Mesenchymal stem cell (in vitro differentiated cells and primary cell): ENCODE measurements at regions not wholly inside any gene's neighbourhood (a gene's known extent, or its start where the extent isn't known, plus 50 kb on each side); places are given as distances from the start of the nearest gene placed in this dataset.

Experiments
- DNase-seq: peaks from one replicate; pipeline ENCODE4 v3.0.0-alpha.2; 2013
- H2AFZ ChIP-seq: one replicate; pipeline ENCODE4 v1.6.1; 2013; ENCODE audit warnings: low read depth, mild to moderate bottlenecking, control low read depth, inconsistent platforms, low read length, moderate library complexity
- H2AK5ac ChIP-seq: 2 replicates; pipeline ENCODE4 v1.6.1; 2013; ENCODE audit warnings: low read length, moderate library complexity, mild to moderate bottlenecking, inconsistent platforms; ENCODE audit not compliant: severe bottlenecking
- H2BK120ac ChIP-seq: one replicate; pipeline ENCODE4 v1.6.1; 2013; ENCODE audit warnings: low read depth, mild to moderate bottlenecking, inconsistent platforms, low read length, moderate library complexity
- H2BK12ac ChIP-seq, 2 experiments: one replicate each; pipeline ENCODE4 v1.6.1; 2013; ENCODE audit warnings: inconsistent platforms in 2 of 2, low read length in 2 of 2, mild to moderate bottlenecking in 2 of 2, moderate library complexity in 2 of 2, control low read depth in 1 of 2
- H2BK15ac ChIP-seq: one replicate; pipeline ENCODE4 v1.6.1; 2013; ENCODE audit warnings: mild to moderate bottlenecking, low read depth, inconsistent platforms; ENCODE audit not compliant: poor library complexity, severe bottlenecking
- H2BK5ac ChIP-seq: 2 replicates; pipeline ENCODE4 v1.6.1; 2013; ENCODE audit warnings: low read depth, mild to moderate bottlenecking, low read length, control low read depth, inconsistent platforms; ENCODE audit not compliant: poor library complexity, severe bottlenecking
- H3K14ac ChIP-seq, 2 experiments: one replicate each; pipeline ENCODE4 v1.6.1; 2013; ENCODE audit warnings: inconsistent platforms in 2 of 2, low read length in 2 of 2, control low read depth in 1 of 2, mild to moderate bottlenecking in 1 of 2, moderate library complexity in 1 of 2
- H3K18ac ChIP-seq, 2 experiments: one replicate each; pipeline ENCODE4 v1.6.1; 2013; ENCODE audit warnings: inconsistent platforms in 2 of 2, low read length in 2 of 2, control low read depth in 1 of 2, low read depth in 1 of 2, mild to moderate bottlenecking in 1 of 2
- H3K23ac ChIP-seq, 2 experiments: one replicate each; pipeline ENCODE4 v1.6.1; 2013; ENCODE audit warnings: inconsistent platforms in 2 of 2, low read length in 2 of 2, mild to moderate bottlenecking in 2 of 2, moderate library complexity in 2 of 2, control low read depth in 1 of 2
- H3K27ac ChIP-seq: 2 replicates; pipeline ENCODE4 v1.5.1; 2013; ENCODE audit warnings: mild to moderate bottlenecking, moderate library complexity, low read length, control low read depth, inconsistent platforms; ENCODE audit not compliant: poor library complexity, severe bottlenecking
- H3K27me3 ChIP-seq, 2 experiments: 2 replicates each; pipeline versions ENCODE4 v1.6.1 to v1.7.0; 2013; ENCODE audit warnings: low read length in 2 of 2, mild to moderate bottlenecking in 2 of 2, moderate library complexity in 2 of 2, control low read depth in 1 of 2, inconsistent platforms in 1 of 2; ENCODE audit not compliant: control insufficient read depth in 1 of 2, insufficient read depth in 1 of 2
- H3K36me3 ChIP-seq, 2 experiments: 2 replicates each; pipeline versions ENCODE4 v1.6.1 to v1.7.0; 2013; ENCODE audit warnings: low read length in 2 of 2, control low read depth in 1 of 2, inconsistent platforms in 1 of 2, low read depth in 1 of 2, mild to moderate bottlenecking in 1 of 2; ENCODE audit not compliant: insufficient read depth in 2 of 2, control insufficient read depth in 1 of 2
- H3K4ac ChIP-seq, 2 experiments: one replicate each; pipeline ENCODE4 v1.6.1; 2013; ENCODE audit warnings: inconsistent platforms in 2 of 2, low read length in 2 of 2, mild to moderate bottlenecking in 2 of 2, moderate library complexity in 2 of 2, control low read depth in 1 of 2, low read depth in 1 of 2
- H3K4me1 ChIP-seq: 2 replicates; pipeline ENCODE4 v1.6.1; 2013; ENCODE audit warnings: low read depth, low read length, control low read depth; ENCODE audit not compliant: control insufficient read depth, insufficient read depth
- H3K4me2 ChIP-seq: 2 replicates; pipeline ENCODE4 v1.6.1; 2013; ENCODE audit warnings: low read length, mild to moderate bottlenecking, inconsistent platforms; ENCODE audit not compliant: poor library complexity, severe bottlenecking
- H3K4me3 ChIP-seq, 2 experiments: 2 replicates each; pipeline versions ENCODE4 v1.5.1 to v1.7.0; 2013; ENCODE audit warnings: low read length in 2 of 2, mild to moderate bottlenecking in 2 of 2, control low read depth in 1 of 2, low read depth in 1 of 2; ENCODE audit not compliant: insufficient read depth in 1 of 2
- H3K79me1 ChIP-seq: replicated peaks from 2 replicates; pipeline ENCODE4 v1.6.1; 2013; ENCODE audit warnings: mild to moderate bottlenecking, control low read depth, low read length, inconsistent platforms; ENCODE audit not compliant: poor library complexity, severe bottlenecking
- H3K9ac ChIP-seq: 2 replicates; pipeline ENCODE4 v1.7.0; 2013; ENCODE audit warnings: mild to moderate bottlenecking, low read length, moderate library complexity
- H3K9me3 ChIP-seq: 2 replicates; pipeline ENCODE4 v1.7.0; 2013; ENCODE audit warnings: mild to moderate bottlenecking, low read length; ENCODE audit not compliant: control insufficient read depth
- H4K8ac ChIP-seq: one replicate; pipeline ENCODE4 v1.6.1; 2013; ENCODE audit warnings: inconsistent platforms, mild to moderate bottlenecking, low read length, moderate library complexity
- H4K91ac ChIP-seq: one replicate; pipeline ENCODE4 v1.6.1; 2013; ENCODE audit warnings: mild to moderate bottlenecking, low read length, inconsistent platforms
- WGBS: methylation state at CpG from one replicate; pipeline ENCODE4 v1.1.7; 2013; ENCODE audit warnings: mixed read lengths; 5-methylcytosine and 5-hydroxymethylcytosine counted together

- Histone ChIP-seq H3K4me3 (no peak overlapping the region), H4K8ac (no peak overlapping the region), H2BK15ac (no peak overlapping the region), H3K4ac (no peak overlapping the region), H3K4me1 (no peaks in the 10 kb centered on the region), H3K14ac (no peak overlapping the region), H2BK120ac (no peak overlapping the region), H2BK12ac (no peak overlapping the region), H3K23ac (no peak overlapping the region), H3K79me1 (no peaks in the 10 kb centered on the region), H3K4me2 (no peak overlapping the region), H2BK5ac (no peak overlapping the region), H2AK5ac (no peak overlapping the region), H3K9ac (no peak overlapping the region), H2AFZ (no peak overlapping the region), H3K9me3 (no peaks in the 10 kb centered on the region), H3K27ac (no peak overlapping the region), H4K91ac (no peak overlapping the region), H3K27me3 (peaks cover 44 to 83% of the 10 kb centered on the region in 2 experiments), H3K18ac (no peak overlapping the region), H3K36me3 (no peaks in the 10 kb centered on the region)
- WGBS = 81% methylated on average over 2 of the region's 2 CpGs
- no peak for DNase-seq
Measured at GRCh38 chr3:10563396-10563795, 58.0 kb upstream of the ATP2B2 start.

- DNase-seq = no peak
- H2BK5ac ChIP-seq = no peak overlapping the region
- no peaks in the 10 kb centered on the region for H3K4me1 ChIP-seq
- H2AFZ ChIP-seq = no peak overlapping the region
- no peak overlapping the region for H4K8ac ChIP-seq
- no peak overlapping the region for H3K9ac ChIP-seq
- H3K4me3 ChIP-seq = no peak overlapping the region
- no peak overlapping the region for H2BK15ac ChIP-seq
- H3K4ac ChIP-seq = no peak overlapping the region
- H3K27me3 ChIP-seq = peaks cover 37 to 80% of the 10 kb centered on the region in 2 experiments
- no peak overlapping the region for H2BK12ac ChIP-seq
- 38% methylated on average over 3 of the region's 3 CpGs for WGBS
- peak overlapping the region in 1 of 2 experiments; percentile 5 for H3K14ac ChIP-seq
- H2AK5ac ChIP-seq = no peak overlapping the region
- no peak overlapping the region for H3K18ac ChIP-seq
- H4K91ac ChIP-seq = no peak overlapping the region
- no peak overlapping the region for H3K23ac ChIP-seq
- H3K79me1 ChIP-seq = no peaks in the 10 kb centered on the region
- H3K9me3 ChIP-seq = no peaks in the 10 kb centered on the region
- H3K4me2 ChIP-seq = no peak overlapping the region
- no peaks in the 10 kb centered on the region for H3K36me3 ChIP-seq
- no peak overlapping the region for H3K27ac ChIP-seq
- no peak overlapping the region for H2BK120ac ChIP-seq
Measured at GRCh38 chr3:10565814-10566213, 60.4 kb upstream of the ATP2B2 start.

GRCh38 chr3:10566451-10566850 lies 61.1 kb upstream of the ATP2B2 start:
- H3K27ac ChIP-seq = no peak overlapping the region
- H4K91ac ChIP-seq = no peak overlapping the region
- WGBS = 60% methylated on average over 1 of the region's 3 CpGs
- H2AFZ ChIP-seq = no peak overlapping the region
- H3K9me3 ChIP-seq = no peaks in the 10 kb centered on the region
- H3K27me3 ChIP-seq = peaks cover 36 to 77% of the 10 kb centered on the region in 2 experiments
- H3K18ac ChIP-seq = no peak overlapping the region
- no peaks in the 10 kb centered on the region for H3K4me1 ChIP-seq
- H3K4ac ChIP-seq = no peak overlapping the region
- no peak overlapping the region for H2BK120ac ChIP-seq
- no peak overlapping the region for H3K4me2 ChIP-seq
- no peak overlapping the region for H2AK5ac ChIP-seq
- H4K8ac ChIP-seq = no peak overlapping the region
- no peak overlapping the region for H3K4me3 ChIP-seq
- no peak overlapping the region for H3K14ac ChIP-seq
- H2BK15ac ChIP-seq = no peak overlapping the region
- no peak overlapping the region for H3K23ac ChIP-seq
- DNase-seq = no peak
- no peaks in the 10 kb centered on the region for H3K79me1 ChIP-seq
- H2BK12ac ChIP-seq = no peak overlapping the region
- H3K9ac ChIP-seq = no peak overlapping the region
- H2BK5ac ChIP-seq = no peak overlapping the region
- no peaks in the 10 kb centered on the region for H3K36me3 ChIP-seq

GRCh38 chr3:10568549-10568948 lies 63.2 kb upstream of the ATP2B2 start:
- H3K27ac ChIP-seq = no peak overlapping the region
- H3K79me1 ChIP-seq = no peaks in the 10 kb centered on the region
- no peak overlapping the region for H3K4me2 ChIP-seq
- H2AFZ ChIP-seq = no peak overlapping the region
- H3K4me1 ChIP-seq = no peaks in the 10 kb centered on the region
- H3K9ac ChIP-seq = no peak overlapping the region
- no peak overlapping the region for H2BK120ac ChIP-seq
- H3K4ac ChIP-seq = no peak overlapping the region
- H2BK15ac ChIP-seq = no peak overlapping the region
- H4K91ac ChIP-seq = no peak overlapping the region
- no peak for DNase-seq
- H4K8ac ChIP-seq = no peak overlapping the region
- no peak overlapping the region for H3K14ac ChIP-seq
- H2AK5ac ChIP-seq = no peak overlapping the region
- no peak overlapping the region for H3K4me3 ChIP-seq
- no peak overlapping the region for H2BK12ac ChIP-seq
- H3K27me3 ChIP-seq = peaks cover 38 to 80% of the 10 kb centered on the region in 2 experiments
- no peak overlapping the region for H3K23ac ChIP-seq
- WGBS = 70% methylated on average over 5 of the region's 5 CpGs
- no peak overlapping the region for H3K18ac ChIP-seq
- no peaks in the 10 kb centered on the region for H3K36me3 ChIP-seq
- H3K9me3 ChIP-seq = no peaks in the 10 kb centered on the region
- H2BK5ac ChIP-seq = no peak overlapping the region
